ENCODE measurements at regions not wholly inside any gene's neighbourhood (a gene's known extent, or its start where the extent isn't known, plus 50 kb on each side); places are given as distances from the start of the nearest gene placed in this dataset.

DNA sequence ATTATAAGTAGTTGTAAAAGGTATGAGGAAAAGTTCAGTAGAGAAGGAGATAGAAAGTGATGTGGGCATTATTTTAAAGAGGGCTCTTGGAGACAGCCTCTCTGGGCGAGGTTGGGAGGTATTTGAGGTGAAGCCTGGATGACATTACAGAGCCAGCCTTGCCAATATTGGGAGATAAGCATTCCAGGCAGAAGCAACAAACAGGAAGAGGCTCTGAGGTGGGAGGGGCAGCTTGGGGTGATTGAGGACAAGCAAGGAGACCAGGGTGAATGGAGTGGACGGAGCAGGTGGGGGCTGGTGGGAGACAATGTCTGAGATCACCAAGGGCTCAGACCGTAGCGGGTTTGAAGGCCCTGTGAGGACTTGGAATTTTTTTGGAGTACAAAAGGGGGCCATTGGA, 87.3 kb downstream of the DYRK2 start:
- ChIA-PET CTCF (no interaction called here), POLR2A (no interaction called here)
- no peak for DNase-seq
- Histone ChIP-seq H3K36me3 (replicated peaks in 1 of 2; ENCODE audit: control insufficient read depth in 1 of 2, insufficient read depth in 2 of 2, low read length in 1 of 2) (no peaks in the 10 kb centered on the region), H3K9me2 (no peaks in the 10 kb centered on the region), H3K4me2 (no peak overlapping the region), H3F3A (replicated peaks; ENCODE audit: insufficient read depth) (peaks cover 8% of the 10 kb centered on the region), H3K4me1 (ENCODE audit: control insufficient read depth in 1 of 2, insufficient read depth in 2 of 2, low read depth in 1 of 2, low read length in 1 of 2) (peaks cover 0 to 3% of the 10 kb centered on the region in 2 experiments; a peak in 1 of 4 replicates), H3K9me3 (no peaks in the 10 kb centered on the region), H3K27ac (ENCODE audit: low read depth in 2 of 2, low read length in 1 of 2) (no peak overlapping the region), H3K9ac (no peak overlapping the region), H3K79me2 (ENCODE audit: insufficient read depth) (no peaks in the 10 kb centered on the region), H4K20me1 (ENCODE audit: insufficient read depth) (no peaks in the 10 kb centered on the region), H2AFZ (ENCODE audit: low read depth) (no peak overlapping the region), H3K4me3 (ENCODE audit: low read depth in 2 of 2, low read length in 1 of 2) (no peak overlapping the region), H3K27me3 (ENCODE audit: insufficient read depth) (no peaks in the 10 kb centered on the region)
- TF ChIP-seq FOXM1 (IDR thresholded peaks at IDR 0.05; ENCODE audit: low read depth) = no peak
- 89% methylated on average over 4 of the region's 4 CpGs for WGBS (ENCODE audit: low lambda C conversion rate)

DNA sequence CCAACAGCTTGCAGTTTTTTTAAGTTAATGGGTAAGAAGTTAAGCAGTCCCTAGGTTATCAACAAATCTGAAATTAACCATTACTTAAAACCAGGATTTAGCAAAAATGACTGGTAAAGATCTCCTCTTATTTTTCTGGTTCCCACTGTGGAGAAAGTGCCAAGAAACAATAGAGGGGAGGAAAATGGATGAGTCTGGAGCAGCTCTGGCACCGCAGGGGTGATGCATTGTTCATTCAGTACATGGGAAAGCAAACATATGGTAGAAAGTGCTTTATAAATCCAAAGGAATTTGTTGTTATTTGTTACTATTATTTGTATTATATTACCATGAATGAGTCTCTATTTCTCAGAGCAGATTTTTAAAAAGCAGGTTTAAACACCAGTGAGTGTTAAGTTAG, 92.2 kb downstream of the DYRK2 start:
- Histone ChIP-seq H3K36me3 (replicated peaks in 1 of 2; ENCODE audit: control insufficient read depth in 1 of 2, insufficient read depth in 2 of 2, low read length in 1 of 2) (no peaks in the 10 kb centered on the region), H3K27me3 (ENCODE audit: insufficient read depth) (no peaks in the 10 kb centered on the region), H2AFZ (ENCODE audit: low read depth) (peak overlapping the region; percentile 42; the same call in 1 of the 2 replicates), H3K79me2 (ENCODE audit: insufficient read depth) (no peaks in the 10 kb centered on the region), H3K4me3 (ENCODE audit: low read depth in 2 of 2, low read length in 1 of 2) (no peak overlapping the region), H3K4me2 (no peak overlapping the region), H3K9ac (peak overlapping the region; percentile 3; the same call in 1 of the 2 replicates), H3K9me2 (no peaks in the 10 kb centered on the region), H3K9me3 (no peaks in the 10 kb centered on the region), H3F3A (replicated peaks; ENCODE audit: insufficient read depth) (peaks cover 11% of the 10 kb centered on the region), H3K27ac (ENCODE audit: low read depth in 2 of 2, low read length in 1 of 2) (peak overlapping the region in 1 of 2 experiments; percentile 51; a peak in 2 of 4 replicates), H4K20me1 (ENCODE audit: insufficient read depth) (no peaks in the 10 kb centered on the region), H3K4me1 (ENCODE audit: control insufficient read depth in 1 of 2, insufficient read depth in 2 of 2, low read depth in 1 of 2, low read length in 1 of 2) (peaks cover 5 to 6% of the 10 kb centered on the region in 2 experiments; a peak in 1 of 4 replicates)
- WGBS (ENCODE audit: low lambda C conversion rate) = 79% methylated on average over 1 of the region's 1 CpG
- POLR2A ChIA-PET = no interaction called here
- no peak for TF ChIP-seq RAD21 (IDR thresholded peaks at IDR 0.05; ENCODE audit: low read length)
- no peak for TF ChIP-seq MXI1 (IDR thresholded peaks at IDR 0.05; ENCODE audit: low read depth, low read length)
- no peak for TF ChIP-seq POLR2AphosphoS5 (IDR thresholded peaks at IDR 0.05; ENCODE audit: low read depth, low read length)
- no peak for TF ChIP-seq NFIC (IDR thresholded peaks at IDR 0.05; ENCODE audit: borderline replicate concordance)
- TF ChIP-seq TAF1 (IDR thresholded peaks at IDR 0.05; ENCODE audit: borderline replicate concordance, low read depth, low read length) = no peak
- TF ChIP-seq EZH2phosphoT487 (IDR thresholded peaks at IDR 0.05; ENCODE audit: borderline replicate concordance, low read depth) = no peak
- TF ChIP-seq, protein P1, sequence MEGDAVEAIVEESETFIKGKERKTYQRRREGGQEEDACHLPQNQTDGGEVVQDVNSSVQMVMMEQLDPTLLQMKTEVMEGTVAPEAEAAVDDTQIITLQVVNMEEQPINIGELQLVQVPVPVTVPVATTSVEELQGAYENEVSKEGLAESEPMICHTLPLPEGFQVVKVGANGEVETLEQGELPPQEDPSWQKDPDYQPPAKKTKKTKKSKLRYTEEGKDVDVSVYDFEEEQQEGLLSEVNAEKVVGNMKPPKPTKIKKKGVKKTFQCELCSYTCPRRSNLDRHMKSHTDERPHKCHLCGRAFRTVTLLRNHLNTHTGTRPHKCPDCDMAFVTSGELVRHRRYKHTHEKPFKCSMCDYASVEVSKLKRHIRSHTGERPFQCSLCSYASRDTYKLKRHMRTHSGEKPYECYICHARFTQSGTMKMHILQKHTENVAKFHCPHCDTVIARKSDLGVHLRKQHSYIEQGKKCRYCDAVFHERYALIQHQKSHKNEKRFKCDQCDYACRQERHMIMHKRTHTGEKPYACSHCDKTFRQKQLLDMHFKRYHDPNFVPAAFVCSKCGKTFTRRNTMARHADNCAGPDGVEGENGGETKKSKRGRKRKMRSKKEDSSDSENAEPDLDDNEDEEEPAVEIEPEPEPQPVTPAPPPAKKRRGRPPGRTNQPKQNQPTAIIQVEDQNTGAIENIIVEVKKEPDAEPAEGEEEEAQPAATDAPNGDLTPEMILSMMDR (IDR thresholded peaks at IDR 0.05) = no peak
- TF ChIP-seq SMC3 (IDR thresholded peaks at IDR 0.05; ENCODE audit: low read depth, low read length) = no peak
- no peak for TF ChIP-seq FOXJ3 (CRISPR knock-in tag; IDR thresholded peaks at IDR 0.05)
- TF ChIP-seq ELF1 (IDR thresholded peaks at IDR 0.05) = no peak
- no peak for TF ChIP-seq TCF12 (IDR thresholded peaks at IDR 0.05)
- TF ChIP-seq, protein P2, sequence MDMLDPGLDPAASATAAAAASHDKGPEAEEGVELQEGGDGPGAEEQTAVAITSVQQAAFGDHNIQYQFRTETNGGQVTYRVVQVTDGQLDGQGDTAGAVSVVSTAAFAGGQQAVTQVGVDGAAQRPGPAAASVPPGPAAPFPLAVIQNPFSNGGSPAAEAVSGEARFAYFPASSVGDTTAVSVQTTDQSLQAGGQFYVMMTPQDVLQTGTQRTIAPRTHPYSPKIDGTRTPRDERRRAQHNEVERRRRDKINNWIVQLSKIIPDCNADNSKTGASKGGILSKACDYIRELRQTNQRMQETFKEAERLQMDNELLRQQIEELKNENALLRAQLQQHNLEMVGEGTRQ (IDR thresholded peaks at IDR 0.05; ENCODE audit: borderline replicate concordance, low read depth, low read length) = no peak
- TF ChIP-seq, protein P3, sequence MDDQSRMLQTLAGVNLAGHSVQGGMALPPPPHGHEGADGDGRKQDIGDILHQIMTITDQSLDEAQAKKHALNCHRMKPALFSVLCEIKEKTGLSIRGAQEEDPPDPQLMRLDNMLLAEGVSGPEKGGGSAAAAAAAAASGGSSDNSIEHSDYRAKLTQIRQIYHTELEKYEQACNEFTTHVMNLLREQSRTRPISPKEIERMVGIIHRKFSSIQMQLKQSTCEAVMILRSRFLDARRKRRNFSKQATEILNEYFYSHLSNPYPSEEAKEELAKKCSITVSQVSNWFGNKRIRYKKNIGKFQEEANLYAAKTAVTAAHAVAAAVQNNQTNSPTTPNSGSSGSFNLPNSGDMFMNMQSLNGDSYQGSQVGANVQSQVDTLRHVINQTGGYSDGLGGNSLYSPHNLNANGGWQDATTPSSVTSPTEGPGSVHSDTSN (IDR thresholded peaks at IDR 0.05) = no peak
- no peak for TF ChIP-seq FOXM1 (IDR thresholded peaks at IDR 0.05; ENCODE audit: low read depth)
- TF ChIP-seq MEF2A (IDR thresholded peaks at IDR 0.05; ENCODE audit: borderline replicate concordance, low read depth) = no peak
- TF ChIP-seq, protein P4, sequence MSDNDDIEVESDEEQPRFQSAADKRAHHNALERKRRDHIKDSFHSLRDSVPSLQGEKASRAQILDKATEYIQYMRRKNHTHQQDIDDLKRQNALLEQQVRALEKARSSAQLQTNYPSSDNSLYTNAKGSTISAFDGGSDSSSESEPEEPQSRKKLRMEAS (IDR thresholded peaks at IDR 0.05; ENCODE audit: low read depth) = no peak
- CTCF ChIA-PET = interaction anchor here (1.5 kb wide), 1 partner anchor 10 kb away, joined by 4 read pairs; no protein-coding TSS in a partner anchor
- DNase-seq = no peak

Measured in SK-N-SH (cell line).